ENCODE measurements at regions not wholly inside any gene's neighbourhood (a gene's known extent, or its start where the extent isn't known, plus 50 kb on each side); places are given as distances from the start of the nearest gene placed in this dataset.

- H4K20me1 ChIP-seq (replicated peaks; ENCODE audit: control insufficient read depth, insufficient read depth, low read length): no peaks in the 10 kb centered on the region
- WGBS (ENCODE audit: insufficient coverage, low coverage, missing lambda C conversion rate): 0% methylated on average over 1 of the region's 1 CpG
- intact Hi-C loops (cut with micrococcal nuclease): no loop called here
- no peak for ATAC-seq
- no peaks in the 10 kb centered on the region for H3K79me2 ChIP-seq (ENCODE audit: control insufficient read depth, insufficient read depth, low read length)
- DNase-seq (ENCODE audit: extremely low read depth in 1 of 4, low spot score in 3 of 4): no peak
- ChIA-PET POLR2A (no interaction called here), CTCF (ENCODE audit: low intra/inter-chr PET ratio) (no interaction called here)
- H3K27ac ChIP-seq (ENCODE audit: extremely low read depth, low read depth, low read length): no peak overlapping the region
- no peaks in the 10 kb centered on the region for H3K4me1 ChIP-seq (replicated peaks in 1 of 2; ENCODE audit: control insufficient read depth in 2 of 2, insufficient read depth in 2 of 2, low read length in 2 of 2)
- H3K9me3 ChIP-seq (replicated peaks; ENCODE audit: control insufficient read depth, insufficient read depth, low read depth, low read length): no peaks in the 10 kb centered on the region
- H3K4me3 ChIP-seq: no peak overlapping the region
- no peaks in the 10 kb centered on the region for H3K27me3 ChIP-seq (ENCODE audit: control insufficient read depth in 2 of 2, insufficient read depth in 2 of 2, low read length in 2 of 2)
- BruUV-seq (replicated peaks): no TSS peak
- H3K4me2 ChIP-seq (ENCODE audit: insufficient read depth, low read length): no peak overlapping the region
- in situ Hi-C loops (cut with MboI): no loop called here
- no peak overlapping the region for H2AFZ ChIP-seq (ENCODE audit: low read depth, low read length)
- no peaks in the 10 kb centered on the region for H3K9me1 ChIP-seq (ENCODE audit: control insufficient read depth, insufficient read depth, low read length)
- no peak overlapping the region for H3K9ac ChIP-seq (ENCODE audit: insufficient read depth in 1 of 2, low read depth in 2 of 2, low read length in 2 of 2)
- no peaks in the 10 kb centered on the region for H3K36me3 ChIP-seq (ENCODE audit: control insufficient read depth, insufficient read depth, low read length)
- FAIRE-seq: no peak
- TF ChIP-seq ZNF124 (CRISPR knock-in tag; IDR thresholded peaks at IDR 0.05): no peak
- no peak for TF ChIP-seq EGR1 (conservative IDR thresholded peaks at IDR 0.05)
- no peak for TF ChIP-seq XRCC4 (IDR thresholded peaks at IDR 0.05; ENCODE audit: extremely low read depth, insufficient read depth, insufficient read length)
Observed at GRCh38 chr2:139825726-139826125, 1045.5 kb upstream of the NXPH2 start.

GRCh38 chr2:139819273-139819796 lies 1039.1 kb upstream of the NXPH2 start:
- H4K20me1 ChIP-seq (replicated peaks; ENCODE audit: control insufficient read depth, insufficient read depth, low read length): no peaks in the 10 kb centered on the region
- ChIA-PET CTCF (ENCODE audit: low intra/inter-chr PET ratio) (no interaction called here), POLR2A (no interaction called here)
- no peaks in the 10 kb centered on the region for H3K4me1 ChIP-seq (replicated peaks in 1 of 2; ENCODE audit: control insufficient read depth in 2 of 2, insufficient read depth in 2 of 2, low read length in 2 of 2)
- H3K9ac ChIP-seq (ENCODE audit: insufficient read depth in 1 of 2, low read depth in 2 of 2, low read length in 2 of 2): no peak overlapping the region
- BruUV-seq (replicated peaks): no TSS peak
- ATAC-seq (no peak), FAIRE-seq (no peak), DNase-seq (ENCODE audit: extremely low read depth in 1 of 4, low spot score in 3 of 4) (no peak)
- no peaks in the 10 kb centered on the region for H3K79me2 ChIP-seq (ENCODE audit: control insufficient read depth, insufficient read depth, low read length)
- H3K4me3 ChIP-seq: no peak overlapping the region
- no peaks in the 10 kb centered on the region for H3K9me1 ChIP-seq (ENCODE audit: control insufficient read depth, insufficient read depth, low read length)
- H3K36me3 ChIP-seq (ENCODE audit: control insufficient read depth, insufficient read depth, low read length): no peaks in the 10 kb centered on the region
- H2AFZ ChIP-seq (ENCODE audit: low read depth, low read length): no peak overlapping the region
- no peak overlapping the region for H3K27ac ChIP-seq (ENCODE audit: extremely low read depth, low read depth, low read length)
- H3K4me2 ChIP-seq (ENCODE audit: insufficient read depth, low read length): no peak overlapping the region
- no peaks in the 10 kb centered on the region for H3K27me3 ChIP-seq (ENCODE audit: control insufficient read depth in 2 of 2, insufficient read depth in 2 of 2, low read length in 2 of 2)
- 0% methylated on average over 2 of the region's 2 CpGs for WGBS (ENCODE audit: insufficient coverage, low coverage, missing lambda C conversion rate)
- intact Hi-C loops (cut with micrococcal nuclease): no loop called here
- in situ Hi-C loops (cut with MboI): no loop called here
- no peaks in the 10 kb centered on the region; the same call in 1 of the 2 replicates for H3K9me3 ChIP-seq (replicated peaks; ENCODE audit: control insufficient read depth, insufficient read depth, low read depth, low read length)
- no peak for TF ChIP-seq ZC3H4 (CRISPR knock-in tag; IDR thresholded peaks at IDR 0.05; ENCODE audit: borderline replicate concordance)
- TF ChIP-seq ZNF23 (CRISPR knock-in tag; IDR thresholded peaks at IDR 0.05): no peak
- no peak for TF ChIP-seq SIX5 (IDR thresholded peaks at IDR 0.05; ENCODE audit: borderline replicate concordance in 1 of 2, insufficient read depth in 1 of 2, low read depth in 1 of 2, low read length in 2 of 2)
- no peak for TF ChIP-seq NUFIP1 (IDR thresholded peaks at IDR 0.05; ENCODE audit: partially characterized antibody)
- no peak for TF ChIP-seq PYGO2 (tag; IDR thresholded peaks at IDR 0.05)
- no peak for TF ChIP-seq ZNF551 (CRISPR knock-in tag; IDR thresholded peaks at IDR 0.05)
- TF ChIP-seq ZNF143 (CRISPR knock-in tag; IDR thresholded peaks at IDR 0.05): no peak
- TF ChIP-seq TFAM (CRISPR knock-in tag; conservative IDR thresholded peaks at IDR 0.05): no peak
- no peak for TF ChIP-seq MEF2A (IDR thresholded peaks at IDR 0.05; ENCODE audit: control insufficient read depth, low read depth, low read length)
- TF ChIP-seq ZNF668 (CRISPR knock-in tag; IDR thresholded peaks at IDR 0.05): no peak
- TF ChIP-seq ZNF830 (CRISPR knock-in tag; IDR thresholded peaks at IDR 0.05): no peak
- no peak for TF ChIP-seq ARID1B (IDR thresholded peaks at IDR 0.05)
- no peak for TF ChIP-seq TAF9B (IDR thresholded peaks at IDR 0.05; ENCODE audit: partially characterized antibody)
- no peak for TF ChIP-seq ZBTB12 (CRISPR knock-in tag; IDR thresholded peaks at IDR 0.05)
